GM19468 (cell line): ENCODE measurements at regions not wholly inside any gene's neighbourhood (a gene's known extent, or its start where the extent isn't known, plus 50 kb on each side); places are given as distances from the start of the nearest gene placed in this dataset.

Experiments
- ATAC-seq: cut with Tn5 transposase; IDR thresholded peaks from one replicate; pipeline ENCODE4 v1.9.1; 2021; ENCODE audit warnings: mild to moderate bottlenecking, moderate library complexity, moderate number of reproducible peaks; ENCODE audit not compliant: unreplicated experiment; ENCODE audit errors: extremely low read depth

- no peak for ATAC-seq
Measured at GRCh38 chr1:187281085-187281484, 452.3 kb downstream of the PLA2G4A start.

- ATAC-seq: no peak
Measured at GRCh38 chr1:187283984-187284383, 455.2 kb downstream of the PLA2G4A start.

GRCh38 chr1:187294421-187295201, 465.9 kb downstream of the PLA2G4A start:
- ATAC-seq: no peak

GRCh38 chr1:187300081-187300480, 471.3 kb downstream of the PLA2G4A start:
- no peak for ATAC-seq

GRCh38 chr1:187306710-187307415, 478.1 kb downstream of the PLA2G4A start:
- ATAC-seq: no peak

GRCh38 chr1:187310038-187310631, 481.4 kb downstream of the PLA2G4A start:
- no peak for ATAC-seq

GRCh38 chr1:187313115-187313514, 484.4 kb downstream of the PLA2G4A start:
- no peak for ATAC-seq

- ATAC-seq: no peak
Measured at GRCh38 chr1:187326557-187326956, 497.8 kb downstream of the PLA2G4A start.

- ATAC-seq: no peak
Measured at GRCh38 chr1:187336441-187337168, 507.9 kb downstream of the PLA2G4A start.

GRCh38 chr1:187338762-187339412, 510.1 kb downstream of the PLA2G4A start:
- ATAC-seq: no peak

GRCh38 chr1:187342495-187342894, 513.7 kb downstream of the PLA2G4A start:
- ATAC-seq: no peak

- ATAC-seq: no peak
Measured at GRCh38 chr1:187374082-187374481, 545.3 kb downstream of the PLA2G4A start.

GRCh38 chr1:187374742-187375141, 546.0 kb downstream of the PLA2G4A start:
- no peak for ATAC-seq

- ATAC-seq: no peak
Measured at GRCh38 chr1:187383366-187383765, 554.6 kb downstream of the PLA2G4A start.

- ATAC-seq: no peak
Measured at GRCh38 chr1:187384504-187384903, 555.8 kb downstream of the PLA2G4A start.

- no peak for ATAC-seq
Measured at GRCh38 chr1:187390215-187390818, 561.6 kb downstream of the PLA2G4A start.

- ATAC-seq: no peak
Measured at GRCh38 chr1:187396226-187396625, 567.5 kb downstream of the PLA2G4A start.

- no peak for ATAC-seq
Measured at GRCh38 chr1:187396929-187397796, 568.4 kb downstream of the PLA2G4A start.
